ENCODE measurements at regions not wholly inside any gene's neighbourhood (a gene's known extent, or its start where the extent isn't known, plus 50 kb on each side); places are given as distances from the start of the nearest gene placed in this dataset.

- H3K27me3 Mint-ChIP-seq (ENCODE audit: low read depth), result no peaks in the 10 kb centered on the region
- no peak overlapping the region for H3K27ac Mint-ChIP-seq
- H3K4me1 Mint-ChIP-seq, result peaks cover 3% of the 10 kb centered on the region
- DNase-seq (ENCODE audit: low spot score in 2 of 2, unreplicated experiment in 2 of 2), result no peak
- TF ChIP-seq, protein P1, sequence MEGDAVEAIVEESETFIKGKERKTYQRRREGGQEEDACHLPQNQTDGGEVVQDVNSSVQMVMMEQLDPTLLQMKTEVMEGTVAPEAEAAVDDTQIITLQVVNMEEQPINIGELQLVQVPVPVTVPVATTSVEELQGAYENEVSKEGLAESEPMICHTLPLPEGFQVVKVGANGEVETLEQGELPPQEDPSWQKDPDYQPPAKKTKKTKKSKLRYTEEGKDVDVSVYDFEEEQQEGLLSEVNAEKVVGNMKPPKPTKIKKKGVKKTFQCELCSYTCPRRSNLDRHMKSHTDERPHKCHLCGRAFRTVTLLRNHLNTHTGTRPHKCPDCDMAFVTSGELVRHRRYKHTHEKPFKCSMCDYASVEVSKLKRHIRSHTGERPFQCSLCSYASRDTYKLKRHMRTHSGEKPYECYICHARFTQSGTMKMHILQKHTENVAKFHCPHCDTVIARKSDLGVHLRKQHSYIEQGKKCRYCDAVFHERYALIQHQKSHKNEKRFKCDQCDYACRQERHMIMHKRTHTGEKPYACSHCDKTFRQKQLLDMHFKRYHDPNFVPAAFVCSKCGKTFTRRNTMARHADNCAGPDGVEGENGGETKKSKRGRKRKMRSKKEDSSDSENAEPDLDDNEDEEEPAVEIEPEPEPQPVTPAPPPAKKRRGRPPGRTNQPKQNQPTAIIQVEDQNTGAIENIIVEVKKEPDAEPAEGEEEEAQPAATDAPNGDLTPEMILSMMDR (IDR thresholded peaks at IDR 0.05; ENCODE audit: unreplicated experiment), result no peak
- peaks cover 29% of the 10 kb centered on the region for H3K9me3 Mint-ChIP-seq
- no peak overlapping the region for H3K4me3 Mint-ChIP-seq
- H3K36me3 Mint-ChIP-seq, result peaks cover 3% of the 10 kb centered on the region
Measured at GRCh38 chr6:91566467-91566866, 979.6 kb upstream of the MAP3K7 start.

GRCh38 chr6:91565207-91565606 lies 978.3 kb upstream of the MAP3K7 start:
- no peaks in the 10 kb centered on the region for H3K27me3 Mint-ChIP-seq (ENCODE audit: low read depth)
- H3K9me3 Mint-ChIP-seq, result peaks cover 37% of the 10 kb centered on the region
- H3K4me3 Mint-ChIP-seq, result no peak overlapping the region

GRCh38 chr6:91562955-91563354 lies 976.1 kb upstream of the MAP3K7 start:
- Mint-ChIP-seq H3K9me3 (peaks cover 51% of the 10 kb centered on the region), H3K36me3 (peaks cover 11% of the 10 kb centered on the region), H3K27ac (no peak overlapping the region), H3K4me1 (no peaks in the 10 kb centered on the region), H3K4me3 (no peak overlapping the region), H3K27me3 (ENCODE audit: low read depth) (no peaks in the 10 kb centered on the region)
- TF ChIP-seq, protein P1 (IDR thresholded peaks at IDR 0.05; ENCODE audit: unreplicated experiment), result no peak
- no peak for DNase-seq (ENCODE audit: low spot score in 2 of 2, unreplicated experiment in 2 of 2)

More at GRCh38 chr6:91565207-91565606, 978.3 kb upstream of the MAP3K7 start:
- no peak for DNase-seq (ENCODE audit: low spot score in 2 of 2, unreplicated experiment in 2 of 2)
- Mint-ChIP-seq H3K36me3 (peaks cover 8% of the 10 kb centered on the region), H3K4me1 (no peaks in the 10 kb centered on the region), H3K27ac (no peak overlapping the region)
- TF ChIP-seq, protein P1 (IDR thresholded peaks at IDR 0.05; ENCODE audit: unreplicated experiment), result no peak

DNA sequence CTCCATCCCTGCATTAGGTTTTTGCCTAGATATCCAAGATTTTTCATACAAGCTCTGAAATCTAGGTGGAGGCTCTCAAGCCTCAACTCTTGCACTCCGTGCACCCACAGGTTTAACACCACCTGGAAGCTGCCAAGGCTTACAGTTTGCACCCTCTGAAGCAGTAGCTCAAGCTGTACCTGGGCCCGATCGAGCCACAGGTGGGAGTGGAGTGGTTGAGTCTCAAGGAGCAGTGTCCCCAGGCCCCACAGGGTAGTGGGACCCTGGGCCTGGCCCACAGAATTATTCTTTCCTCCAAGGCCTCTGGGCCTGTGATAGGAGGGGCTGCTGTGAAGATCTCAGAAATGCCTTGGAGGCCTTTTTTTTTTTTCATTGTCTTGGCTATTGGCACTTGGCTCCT lies 973.5 kb upstream of the MAP3K7 start:
- Mint-ChIP-seq H3K4me1 (no peaks in the 10 kb centered on the region), H3K27ac (no peak overlapping the region), H3K9me3 (peaks cover 49% of the 10 kb centered on the region), H3K36me3 (peaks cover 11% of the 10 kb centered on the region), H3K4me3 (no peak overlapping the region), H3K27me3 (ENCODE audit: low read depth) (no peaks in the 10 kb centered on the region)
- DNase-seq (ENCODE audit: low spot score in 2 of 2, unreplicated experiment in 2 of 2), result no peak
- TF ChIP-seq, protein P1 (IDR thresholded peaks at IDR 0.05; ENCODE audit: unreplicated experiment), result no peak

GRCh38 chr6:91540902-91541301 lies 954.0 kb upstream of the MAP3K7 start:
- TF ChIP-seq, protein P1 (IDR thresholded peaks at IDR 0.05; ENCODE audit: unreplicated experiment), result no peak
- DNase-seq (ENCODE audit: low spot score in 2 of 2, unreplicated experiment in 2 of 2), result no peak
- no peaks in the 10 kb centered on the region for H3K27me3 Mint-ChIP-seq (ENCODE audit: low read depth)
- H3K36me3 Mint-ChIP-seq, result no peaks in the 10 kb centered on the region
- no peaks in the 10 kb centered on the region for H3K4me1 Mint-ChIP-seq
- H3K9me3 Mint-ChIP-seq, result peaks cover 8% of the 10 kb centered on the region
- H3K4me3 Mint-ChIP-seq, result no peak overlapping the region
- no peak overlapping the region for H3K27ac Mint-ChIP-seq

DNA sequence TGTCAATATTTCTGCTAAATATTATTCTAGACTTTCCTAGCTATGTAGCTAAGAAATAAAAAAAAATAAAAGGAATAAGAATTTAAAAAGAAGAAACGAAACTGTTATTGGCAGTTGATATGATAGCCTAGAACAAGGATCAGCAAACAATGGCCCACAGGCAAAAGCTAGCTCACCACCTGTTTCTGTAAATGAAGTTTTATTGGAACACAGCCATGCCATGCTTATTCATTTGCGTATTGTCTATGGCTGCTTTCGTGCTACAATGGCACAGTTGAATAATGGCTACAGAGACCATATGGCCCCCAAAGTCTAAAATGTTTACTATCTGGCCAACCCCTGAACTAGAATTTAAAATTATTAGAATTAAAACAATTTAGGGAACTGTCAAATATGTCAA lies 952.6 kb upstream of the MAP3K7 start:
- H3K27me3 Mint-ChIP-seq (ENCODE audit: low read depth), result no peaks in the 10 kb centered on the region
- no peaks in the 10 kb centered on the region for H3K4me1 Mint-ChIP-seq
- H3K4me3 Mint-ChIP-seq, result no peak overlapping the region
- H3K36me3 Mint-ChIP-seq, result no peaks in the 10 kb centered on the region
- H3K9me3 Mint-ChIP-seq, result peaks cover 8% of the 10 kb centered on the region
- TF ChIP-seq, protein P1 (IDR thresholded peaks at IDR 0.05; ENCODE audit: unreplicated experiment), result no peak
- no peak for DNase-seq (ENCODE audit: low spot score in 2 of 2, unreplicated experiment in 2 of 2)
- H3K27ac Mint-ChIP-seq, result no peak overlapping the region
